UCSD-AML1 (cell line): ENCODE measurements at regions not wholly inside any gene's neighbourhood (a gene's known extent, or its start where the extent isn't known, plus 50 kb on each side); places are given as distances from the start of the nearest gene placed in this dataset.

Source experiments
- DNase-seq: peaks from one replicate; lab custom pipeline; 2025; ENCODE audit not compliant: unreplicated experiment; lab: John Stamatoyannopoulos, UW

DNA sequence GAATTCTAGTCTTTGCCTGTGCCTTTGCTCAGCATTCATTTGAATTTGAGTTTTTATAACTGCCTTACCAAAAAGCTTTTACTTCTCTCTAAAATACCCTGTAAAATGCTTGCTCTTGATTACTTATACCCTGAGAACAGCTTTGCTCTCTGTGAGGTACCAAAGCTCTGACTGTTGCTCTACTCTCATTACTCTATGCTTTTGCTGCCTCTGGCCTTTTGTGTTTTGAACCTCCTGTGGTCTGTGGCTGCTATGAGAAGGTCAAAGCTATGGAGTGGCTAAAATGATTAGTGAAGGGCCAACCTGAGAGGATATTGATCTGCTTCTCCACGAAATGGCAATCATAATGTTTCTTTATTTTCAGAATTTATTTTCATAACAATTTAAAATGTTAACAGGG is 375.6 kb upstream of the IMPG1 start:
- no peak for DNase-seq

DNA sequence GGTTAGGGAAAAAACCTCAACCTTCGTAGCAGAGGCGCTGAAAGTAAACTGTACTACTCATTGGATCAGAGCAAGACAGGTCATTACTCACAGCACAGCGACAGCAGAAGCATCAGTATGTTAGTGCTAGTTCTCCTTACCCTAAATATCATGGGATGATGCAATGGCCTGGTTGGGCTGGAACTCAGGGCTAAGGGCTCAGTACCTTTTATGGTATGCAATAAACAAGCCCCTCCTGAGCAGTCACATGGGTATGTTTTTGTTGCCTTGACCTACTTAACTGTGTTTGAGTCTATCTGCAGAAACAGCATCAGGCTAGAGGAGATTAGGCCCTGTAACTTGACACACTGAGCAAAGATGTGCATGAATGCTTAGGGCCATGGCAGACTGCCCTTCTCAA is 369.4 kb upstream of the IMPG1 start:
- DNase-seq: no peak

DNA sequence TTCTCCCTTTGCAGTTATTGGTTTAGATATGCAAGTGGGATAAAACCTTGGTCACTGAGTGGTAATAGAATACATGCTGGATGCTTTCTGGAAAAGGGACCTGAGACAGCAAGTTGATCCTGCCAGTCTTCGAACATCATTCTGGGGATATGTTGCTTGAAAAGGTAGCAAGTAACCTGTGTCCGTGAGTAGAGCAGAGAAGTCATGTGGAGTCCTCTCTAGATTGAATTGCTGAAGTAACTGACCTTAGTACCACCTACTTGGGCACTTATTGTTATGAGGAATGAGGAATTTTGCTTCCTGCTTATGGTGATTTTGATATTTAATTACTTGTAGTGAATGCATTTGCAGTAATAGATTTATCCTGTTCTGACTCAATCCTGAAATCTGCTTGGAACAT is 367.3 kb upstream of the IMPG1 start:
- no peak for DNase-seq

DNA sequence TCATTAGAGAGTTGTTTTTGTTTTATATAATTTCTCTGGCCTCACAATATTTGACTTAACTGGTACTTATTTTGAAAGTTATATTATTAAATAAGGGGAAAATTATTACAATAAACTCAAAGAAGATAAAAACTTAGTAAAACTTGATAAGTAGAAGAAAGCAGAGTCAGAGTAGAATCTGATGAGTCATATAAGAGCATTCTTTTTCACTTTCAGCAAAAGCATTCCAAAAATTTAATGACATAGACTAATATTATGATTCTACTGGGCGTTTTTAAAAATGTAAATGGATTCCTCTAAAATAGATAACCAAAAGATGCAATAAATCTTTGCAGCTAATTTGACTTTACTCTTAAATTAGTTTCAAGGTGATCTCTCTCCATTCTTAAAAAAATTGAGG is 366.3 kb upstream of the IMPG1 start:
- DNase-seq: no peak

DNA sequence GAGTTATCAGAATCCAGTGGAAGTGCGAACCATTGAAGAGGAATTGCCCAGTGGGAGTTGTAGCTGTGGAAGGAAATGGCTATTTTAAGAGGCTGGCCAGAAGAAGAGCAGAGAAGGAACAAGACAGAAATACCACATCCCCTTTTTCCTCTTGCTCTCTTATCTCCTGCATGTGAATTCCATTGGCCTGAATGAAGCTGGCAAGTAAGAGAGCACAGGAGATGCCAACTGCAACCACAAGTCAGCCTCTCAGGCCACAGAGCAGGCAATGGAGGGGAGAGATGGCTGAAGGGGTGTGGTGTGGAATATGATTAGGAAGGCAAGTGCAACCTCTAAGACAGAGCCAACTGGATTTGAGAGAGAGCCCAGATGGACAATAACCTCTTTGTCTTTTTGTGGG is 362.7 kb upstream of the IMPG1 start:
- peak; percentile 14 for DNase-seq

DNA sequence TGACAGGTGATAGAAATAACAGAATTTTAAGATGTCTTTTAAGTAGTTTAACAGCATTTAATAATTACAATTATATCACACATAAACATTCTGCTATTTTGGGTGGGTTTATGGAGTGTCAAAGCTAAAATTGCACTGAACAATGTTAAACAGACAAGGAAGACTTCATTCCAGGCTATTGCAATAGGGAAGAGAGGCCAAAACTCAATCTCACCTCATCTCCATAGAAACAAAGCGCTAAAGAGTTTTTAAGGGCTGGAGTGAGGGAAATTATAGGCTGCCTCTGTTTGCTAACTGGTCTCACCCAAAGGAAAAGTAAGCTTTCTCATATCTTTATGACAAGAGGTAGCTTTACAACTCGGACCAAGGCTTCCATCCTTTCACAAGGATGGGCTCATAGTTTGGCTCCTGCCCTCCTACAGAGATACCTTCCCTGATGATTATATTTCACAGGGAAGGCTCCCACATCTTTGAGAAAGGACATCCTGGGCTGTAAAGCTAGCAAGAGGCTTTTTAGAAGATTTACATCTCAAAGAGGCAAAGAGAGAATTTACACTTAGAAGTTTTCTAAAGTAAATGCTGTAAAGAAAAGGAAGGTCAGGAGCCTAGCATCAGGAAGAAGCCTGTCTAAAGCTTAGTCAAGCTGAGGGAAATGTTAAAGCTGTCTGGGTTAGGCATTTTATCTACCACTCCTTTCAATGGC is 350.2 kb upstream of the IMPG1 start:
- DNase-seq: no peak

DNA sequence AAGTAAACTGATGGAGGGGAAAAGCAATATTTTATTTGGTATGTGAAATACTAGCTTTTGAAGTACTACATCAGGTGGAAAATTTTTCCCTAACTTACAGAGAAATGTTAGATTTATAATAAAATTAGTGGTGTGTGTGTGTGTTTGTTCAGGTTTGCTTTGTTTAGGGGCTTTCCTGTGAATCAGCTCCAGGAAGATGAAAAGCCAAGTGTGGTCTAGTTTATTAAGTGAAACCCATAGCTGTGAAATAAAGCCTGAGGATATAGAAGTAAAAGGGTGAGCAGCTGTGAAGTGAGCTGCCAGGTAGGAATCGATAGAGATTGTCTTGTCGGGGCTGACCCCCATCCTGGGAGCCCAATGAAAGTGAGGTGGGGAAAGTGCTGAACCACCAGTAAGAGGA is 347.6 kb upstream of the IMPG1 start:
- DNase-seq: no peak

DNA sequence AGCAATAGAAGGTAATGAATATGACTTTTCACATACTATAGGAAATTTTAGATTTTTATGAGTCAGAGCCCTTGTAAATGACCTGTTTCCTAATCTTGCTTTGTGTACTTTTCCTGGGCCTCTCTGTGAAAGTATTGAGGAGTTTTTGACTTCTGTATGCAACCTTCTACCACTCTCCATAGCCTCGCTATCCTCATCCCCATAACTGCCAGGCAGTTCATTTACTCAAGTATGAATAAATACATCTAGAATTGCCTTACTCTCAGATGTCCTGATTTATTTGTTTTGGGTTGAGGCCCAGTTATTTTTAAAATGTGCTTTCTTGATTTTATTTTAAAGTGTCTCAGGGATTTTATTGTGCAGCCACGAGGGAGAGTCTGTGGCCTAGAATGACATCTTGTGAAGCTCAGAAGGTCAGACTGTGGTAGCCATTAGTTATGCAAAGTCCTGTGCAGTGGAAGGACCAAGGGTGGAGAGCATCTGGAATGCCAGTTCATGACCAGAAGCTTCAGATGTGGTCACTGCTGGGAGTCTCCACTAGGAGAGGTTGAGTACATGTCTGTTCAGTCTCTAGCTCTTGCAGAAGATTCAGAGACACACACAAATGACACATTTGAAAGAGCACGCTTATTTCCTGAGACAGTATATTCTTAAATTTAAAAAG is 346.2 kb upstream of the IMPG1 start:
- no peak for DNase-seq

DNA sequence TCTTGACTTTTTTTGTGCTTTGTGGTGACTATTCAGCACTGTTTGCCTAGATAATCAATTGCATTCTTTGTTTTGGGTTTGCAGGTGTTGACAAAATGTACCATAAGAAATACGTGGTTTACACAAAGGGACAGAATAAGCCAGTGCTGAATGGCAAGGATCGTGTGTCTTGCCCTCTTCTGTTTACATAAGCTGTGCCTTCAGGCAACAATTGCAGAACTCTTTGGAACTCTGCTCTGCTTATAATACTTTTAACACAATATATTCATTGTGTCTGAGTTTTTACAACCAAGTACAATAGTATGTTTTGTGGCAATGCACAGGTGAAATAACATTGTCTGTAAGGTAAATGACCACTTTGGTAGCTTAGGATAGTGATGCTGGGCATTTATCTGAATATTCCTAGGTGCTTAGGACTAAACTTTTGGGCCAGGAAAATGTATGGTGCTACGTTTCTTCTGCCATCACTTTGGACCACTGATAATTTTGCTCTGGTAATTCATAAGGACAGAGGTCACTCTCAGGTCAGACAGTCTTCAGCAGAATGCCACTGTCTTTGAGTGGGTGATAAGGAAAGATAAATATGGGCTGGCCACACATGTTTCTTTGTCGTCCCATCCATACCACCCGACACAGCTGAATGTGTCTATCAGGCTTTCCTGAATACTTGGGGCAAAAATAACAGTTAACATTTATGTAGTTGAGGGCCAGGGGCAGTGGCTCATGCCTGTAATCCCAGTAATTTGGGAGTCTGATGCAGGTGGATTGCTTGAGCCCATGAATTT is 344.6 kb upstream of the IMPG1 start:
- no peak for DNase-seq

DNA sequence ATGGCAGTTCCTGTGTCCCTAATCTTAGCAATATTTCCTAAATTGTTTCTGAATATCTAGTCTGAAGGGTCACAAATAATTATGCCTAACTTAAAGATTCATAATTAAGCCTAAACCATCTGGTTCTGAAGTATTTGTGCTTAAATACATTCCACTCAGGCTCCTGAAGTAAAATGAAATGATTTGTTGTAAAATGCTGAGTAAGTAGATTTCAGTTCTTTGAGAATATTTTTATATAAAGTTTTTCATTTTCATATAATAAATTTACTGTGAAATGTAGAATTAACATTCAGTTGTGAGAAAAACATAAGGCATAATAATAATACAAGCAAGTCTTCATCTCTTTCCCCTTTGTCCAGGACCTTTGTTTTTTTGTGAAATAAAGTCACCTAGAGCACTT is 330.6 kb upstream of the IMPG1 start:
- DNase-seq: no peak

DNA sequence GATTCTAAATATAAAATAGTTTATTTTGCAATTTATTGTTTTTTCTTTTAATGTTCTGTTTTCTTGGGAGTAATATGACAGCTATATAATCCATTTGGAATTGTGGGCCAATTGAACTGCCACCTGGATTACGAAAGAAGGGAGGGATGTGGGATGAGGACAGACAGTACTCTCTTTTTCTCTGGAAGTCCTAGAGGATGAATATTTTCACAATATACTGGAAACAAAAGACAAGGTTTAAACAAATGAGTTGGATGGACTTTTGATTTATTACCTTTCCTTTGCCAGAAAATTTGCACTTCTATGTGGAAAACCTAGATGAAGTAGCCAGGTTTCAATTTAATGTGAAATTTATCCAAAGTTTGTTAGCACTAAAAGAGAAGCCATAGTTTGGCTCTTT is 325.5 kb upstream of the IMPG1 start:
- no peak for DNase-seq

DNA sequence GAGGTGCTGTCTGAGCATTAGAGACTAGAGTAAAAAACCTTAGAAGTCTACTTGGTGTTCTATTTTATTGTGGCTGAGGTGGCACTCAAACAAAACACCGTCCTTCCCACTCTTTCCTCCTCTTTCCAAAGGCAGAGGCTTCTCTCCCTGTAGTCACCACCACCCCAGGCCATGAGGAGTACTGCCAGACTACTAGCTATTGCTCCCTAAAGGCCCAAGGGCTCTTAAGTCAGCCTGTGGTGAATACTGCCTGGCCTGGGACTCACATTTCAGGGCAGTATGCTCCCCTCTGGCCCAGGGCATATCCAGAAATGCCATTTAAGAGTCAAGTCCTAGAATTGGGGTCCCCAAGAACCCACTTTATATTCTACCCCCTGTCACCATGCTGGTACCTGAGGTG is 309.7 kb upstream of the IMPG1 start:
- DNase-seq: no peak

DNA sequence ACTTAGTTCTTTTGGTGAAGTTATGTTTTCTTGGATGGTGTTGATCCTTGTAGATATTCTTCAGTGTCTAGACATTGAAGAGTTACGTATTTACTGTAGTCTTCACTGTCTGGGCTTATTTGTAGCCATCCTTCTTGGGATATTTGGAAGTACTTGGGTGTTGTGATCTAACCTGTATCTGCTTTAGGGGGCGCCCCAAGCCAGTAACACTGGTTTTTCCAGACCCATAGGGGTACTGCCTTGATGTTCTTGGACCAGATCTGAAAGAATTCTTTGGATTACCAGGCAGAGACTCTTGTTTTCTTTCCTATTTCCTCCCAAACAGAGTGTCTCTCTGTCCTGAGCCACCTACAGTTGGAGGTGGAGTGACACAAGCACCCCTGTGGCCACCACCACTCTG is 309.1 kb upstream of the IMPG1 start:
- no peak for DNase-seq

DNA sequence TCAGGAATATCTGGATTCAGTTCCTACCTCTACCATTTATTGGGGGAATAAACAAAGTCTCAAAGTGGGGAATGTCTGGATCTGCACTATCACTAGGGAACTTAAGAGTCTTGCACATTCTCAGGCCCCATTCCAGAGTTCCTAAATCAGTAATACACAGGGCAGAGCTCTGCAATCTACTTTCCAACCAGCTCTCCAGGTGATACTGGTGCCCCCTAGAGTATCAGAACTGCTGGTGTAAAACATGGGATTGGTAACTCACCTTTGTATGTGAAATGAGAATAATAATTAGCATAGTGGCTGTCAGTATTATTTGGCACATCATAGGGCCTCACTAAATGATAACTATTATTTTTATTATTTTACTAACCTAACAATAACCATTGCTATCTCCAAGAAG is 278.8 kb upstream of the IMPG1 start:
- DNase-seq: no peak

DNA sequence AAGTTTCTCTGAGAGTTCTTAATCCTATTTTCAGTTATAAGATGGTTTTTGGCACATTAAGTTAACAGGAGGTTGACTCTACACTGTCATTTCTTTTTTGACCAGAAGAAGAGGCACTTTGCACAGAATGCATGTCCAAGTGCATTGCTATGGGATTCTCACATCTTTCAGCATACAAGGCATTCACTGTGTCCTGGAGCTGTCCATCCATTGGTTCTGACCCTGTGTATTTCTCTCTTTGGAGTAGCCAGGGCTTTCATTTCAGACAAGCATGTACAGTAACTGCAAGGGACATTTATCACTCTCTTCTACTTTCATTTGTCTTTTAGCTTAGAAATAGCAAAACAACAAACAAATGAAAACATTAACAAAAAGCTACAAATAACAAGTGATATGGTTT is 275.1 kb upstream of the IMPG1 start:
- DNase-seq: no peak

DNA sequence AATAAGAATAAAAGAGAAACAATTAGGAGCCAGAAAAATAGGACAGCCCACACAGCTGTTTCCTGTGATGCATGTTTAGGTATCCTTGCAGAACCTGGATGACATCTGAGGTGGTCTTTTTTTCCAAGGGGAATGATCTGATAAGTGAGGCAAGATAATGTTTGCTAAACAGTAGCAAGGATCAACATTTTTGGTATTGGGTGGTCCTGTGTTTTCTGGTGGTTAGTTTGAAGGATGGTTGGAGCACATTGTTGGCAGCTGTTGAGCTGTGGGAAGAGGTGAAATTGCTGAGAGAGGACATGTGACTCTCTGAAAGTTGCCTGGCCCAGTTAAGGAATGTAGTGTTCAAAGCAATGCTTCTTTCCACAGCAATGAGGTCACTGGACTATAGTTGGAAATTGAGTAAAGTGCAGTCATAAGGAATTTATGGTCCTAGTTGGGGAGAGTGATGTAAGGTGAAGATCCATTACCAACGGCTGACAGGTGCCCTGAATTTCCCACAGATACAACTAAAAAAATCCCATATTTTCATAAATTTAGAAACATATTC is 270.2 kb upstream of the IMPG1 start:
- no peak for DNase-seq

DNA sequence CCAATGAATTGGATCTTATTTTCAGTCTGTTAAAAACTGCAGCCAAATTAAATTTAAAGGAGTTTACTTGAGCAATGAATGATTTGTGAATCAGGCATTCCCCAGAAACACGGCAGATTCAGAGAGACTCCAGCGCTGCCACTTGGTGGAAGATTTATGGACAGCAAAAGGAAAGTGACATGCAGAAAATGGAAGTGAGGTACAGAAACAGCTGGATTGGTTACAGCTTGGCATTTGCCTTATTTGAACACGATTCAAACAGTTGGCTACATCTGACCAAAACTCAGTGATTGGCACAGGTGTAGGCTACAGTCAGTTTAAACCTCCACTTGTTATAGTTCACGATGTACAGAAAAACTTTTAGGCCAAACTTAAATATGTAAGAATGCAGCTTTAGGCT is 257.6 kb upstream of the IMPG1 start:
- no peak for DNase-seq

DNA sequence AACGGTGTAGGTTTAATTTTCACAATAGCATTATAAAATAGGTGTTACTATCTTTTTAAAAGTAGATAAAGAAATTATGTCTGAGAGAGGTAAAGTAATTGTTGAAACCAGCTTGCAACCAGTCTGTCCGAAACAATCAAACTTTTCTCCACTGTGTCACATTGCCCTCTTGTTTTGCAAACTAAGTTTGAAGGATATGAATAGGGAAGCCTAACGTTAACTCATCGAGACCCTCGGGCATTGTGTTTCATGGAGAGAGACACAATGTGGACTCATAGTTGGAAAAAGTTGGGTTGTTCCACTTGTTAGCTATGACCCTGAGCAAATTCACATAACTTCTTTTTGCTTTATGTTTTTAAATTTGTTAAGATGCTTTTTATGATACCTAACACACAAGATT is 254.4 kb upstream of the IMPG1 start:
- no peak for DNase-seq
